NCI-H510A treated with DMSO at 0.1 percent for 48 hours (cell line): ENCODE measurements at regions not wholly inside any gene's neighbourhood (a gene's known extent, or its start where the extent isn't known, plus 50 kb on each side); places are given as distances from the start of the nearest gene placed in this dataset.
"Not testable (repeated sequence)": the region's sequence is repeated elsewhere in the genome, so short reads cannot be mapped to it uniquely, and the experiment has no call there.

Source experiments
- DNase-seq: peaks from one replicate; lab custom pipeline; 2025; lab: John Stamatoyannopoulos, UW

- no peak for DNase-seq
These were observed 139.9 kb upstream of the ZEB2 start for GRCh38 chr2:144659731-144660275.

GRCh38 chr2:144654523-144654922 lies 134.6 kb upstream of the ZEB2 start:
- no peak for DNase-seq

GRCh38 chr2:144650907-144651306 lies 131.0 kb upstream of the ZEB2 start:
- no peak for DNase-seq

GRCh38 chr2:144648837-144649465 lies 129.0 kb upstream of the ZEB2 start:
- no peak for DNase-seq

- no peak for DNase-seq
These were observed 125.3 kb upstream of the ZEB2 start for GRCh38 chr2:144645083-144645778.

- no peak for DNase-seq
These were observed 124.6 kb upstream of the ZEB2 start for GRCh38 chr2:144644549-144644948.

GRCh38 chr2:144643537-144644336 lies 123.8 kb upstream of the ZEB2 start:
- no peak for DNase-seq

- DNase-seq: no peak
These were observed 122.9 kb upstream of the ZEB2 start for GRCh38 chr2:144642856-144643255.

GRCh38 chr2:144642131-144642530 lies 122.2 kb upstream of the ZEB2 start:
- no peak for DNase-seq

- not testable (repeated sequence) for DNase-seq
These were observed 118.3 kb upstream of the ZEB2 start for GRCh38 chr2:144638250-144638649.

GRCh38 chr2:144636860-144637259 lies 116.9 kb upstream of the ZEB2 start:
- DNase-seq: not testable (repeated sequence)

- no peak for DNase-seq
These were observed 112.9 kb upstream of the ZEB2 start for GRCh38 chr2:144632809-144633208.

GRCh38 chr2:144631636-144632035 lies 111.7 kb upstream of the ZEB2 start:
- DNase-seq: no peak

- DNase-seq: no peak
These were observed 110.7 kb upstream of the ZEB2 start for GRCh38 chr2:144630459-144631215.

GRCh38 chr2:144629935-144630334 lies 110.0 kb upstream of the ZEB2 start:
- DNase-seq: no peak

GRCh38 chr2:144628566-144628965 lies 108.6 kb upstream of the ZEB2 start:
- DNase-seq: no peak

GRCh38 chr2:144625626-144626025 lies 105.7 kb upstream of the ZEB2 start:
- no peak for DNase-seq

GRCh38 chr2:144625226-144625625 lies 105.3 kb upstream of the ZEB2 start:
- DNase-seq: no peak

- DNase-seq: no peak
These were observed 104.5 kb upstream of the ZEB2 start for GRCh38 chr2:144624451-144624850.

- DNase-seq: not testable (repeated sequence)
These were observed 102.5 kb upstream of the ZEB2 start for GRCh38 chr2:144622373-144622772.

GRCh38 chr2:144621266-144621665 lies 101.3 kb upstream of the ZEB2 start:
- DNase-seq: no peak

GRCh38 chr2:144619760-144620159 lies 99.8 kb upstream of the ZEB2 start:
- DNase-seq: no peak
